GM06990 (cell line): ENCODE measurements at regions not wholly inside any gene's neighbourhood (a gene's known extent, or its start where the extent isn't known, plus 50 kb on each side); places are given as distances from the start of the nearest gene placed in this dataset.

Experiments used
- DNase-seq: peaks from one replicate; pipeline ENCODE4 v3.0.0-alpha.2; 2011; ENCODE audit not compliant: insufficient read length; ENCODE audit errors: extremely low read depth
- H3K27me3 ChIP-seq: replicated peaks from 2 replicates; pipeline ENCODE4 v1.6.0; 2011; ENCODE audit warnings: low read length; ENCODE audit not compliant: control insufficient read depth, insufficient read depth
- H3K36me3 ChIP-seq: 2 replicates; pipeline ENCODE4 v1.5.1; 2011; ENCODE audit warnings: low read length; ENCODE audit not compliant: control insufficient read depth, insufficient read depth
- H3K4me3 ChIP-seq: replicated peaks from 2 replicates; pipeline ENCODE4 v1.5.1; 2011; ENCODE audit warnings: low read depth, mild to moderate bottlenecking, control low read depth, low read length
- TF ChIP-seq, protein P1 (sequence below): IDR thresholded peaks from 2 replicates; pipeline ENCODE4 v1.5.1; 2011; ENCODE audit warnings: low read length, control low read depth, mild to moderate bottlenecking, inconsistent platforms; ENCODE audit not compliant: insufficient read depth, poor library complexity, severe bottlenecking

DNA sequence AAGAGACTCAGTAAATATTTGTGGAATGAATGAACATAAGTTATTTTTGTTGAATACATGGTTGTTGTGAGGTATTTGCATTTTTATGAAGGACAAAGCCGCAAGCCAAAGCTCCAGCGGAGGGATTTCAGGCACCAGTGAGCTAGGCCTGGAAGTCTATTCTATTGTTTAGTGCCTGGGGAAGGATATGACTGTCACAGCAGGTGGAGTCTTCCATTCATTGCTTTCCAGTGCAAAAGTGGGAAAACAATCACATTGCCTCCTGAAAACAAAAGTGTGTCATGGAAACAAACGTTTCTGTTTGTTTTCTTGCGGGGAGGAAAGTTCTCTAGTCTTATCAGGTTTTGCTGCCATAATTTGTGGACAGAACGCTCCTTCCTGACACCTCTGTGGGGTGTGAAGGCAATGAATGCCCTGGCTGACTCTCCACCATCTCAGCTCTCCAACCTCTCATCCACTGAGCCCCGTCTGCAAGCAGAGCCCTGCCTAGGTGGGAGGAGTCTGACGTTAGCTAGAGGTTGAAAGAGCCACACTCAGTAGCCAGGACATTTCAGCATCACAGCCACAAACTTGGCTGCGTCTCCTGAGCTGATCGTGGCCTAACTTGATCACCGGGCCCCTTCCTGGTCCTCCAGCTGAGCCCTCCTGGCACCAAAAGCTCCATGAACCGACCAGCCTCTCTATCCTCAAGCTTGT is 739.1 kb downstream of the MATN1 start:
- H3K4me3 ChIP-seq = no peak overlapping the region
- no peaks in the 10 kb centered on the region for H3K27me3 ChIP-seq
- DNase-seq = no peak
- no peaks in the 10 kb centered on the region for H3K36me3 ChIP-seq
- TF ChIP-seq, protein P1, sequence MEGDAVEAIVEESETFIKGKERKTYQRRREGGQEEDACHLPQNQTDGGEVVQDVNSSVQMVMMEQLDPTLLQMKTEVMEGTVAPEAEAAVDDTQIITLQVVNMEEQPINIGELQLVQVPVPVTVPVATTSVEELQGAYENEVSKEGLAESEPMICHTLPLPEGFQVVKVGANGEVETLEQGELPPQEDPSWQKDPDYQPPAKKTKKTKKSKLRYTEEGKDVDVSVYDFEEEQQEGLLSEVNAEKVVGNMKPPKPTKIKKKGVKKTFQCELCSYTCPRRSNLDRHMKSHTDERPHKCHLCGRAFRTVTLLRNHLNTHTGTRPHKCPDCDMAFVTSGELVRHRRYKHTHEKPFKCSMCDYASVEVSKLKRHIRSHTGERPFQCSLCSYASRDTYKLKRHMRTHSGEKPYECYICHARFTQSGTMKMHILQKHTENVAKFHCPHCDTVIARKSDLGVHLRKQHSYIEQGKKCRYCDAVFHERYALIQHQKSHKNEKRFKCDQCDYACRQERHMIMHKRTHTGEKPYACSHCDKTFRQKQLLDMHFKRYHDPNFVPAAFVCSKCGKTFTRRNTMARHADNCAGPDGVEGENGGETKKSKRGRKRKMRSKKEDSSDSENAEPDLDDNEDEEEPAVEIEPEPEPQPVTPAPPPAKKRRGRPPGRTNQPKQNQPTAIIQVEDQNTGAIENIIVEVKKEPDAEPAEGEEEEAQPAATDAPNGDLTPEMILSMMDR = no peak

DNA sequence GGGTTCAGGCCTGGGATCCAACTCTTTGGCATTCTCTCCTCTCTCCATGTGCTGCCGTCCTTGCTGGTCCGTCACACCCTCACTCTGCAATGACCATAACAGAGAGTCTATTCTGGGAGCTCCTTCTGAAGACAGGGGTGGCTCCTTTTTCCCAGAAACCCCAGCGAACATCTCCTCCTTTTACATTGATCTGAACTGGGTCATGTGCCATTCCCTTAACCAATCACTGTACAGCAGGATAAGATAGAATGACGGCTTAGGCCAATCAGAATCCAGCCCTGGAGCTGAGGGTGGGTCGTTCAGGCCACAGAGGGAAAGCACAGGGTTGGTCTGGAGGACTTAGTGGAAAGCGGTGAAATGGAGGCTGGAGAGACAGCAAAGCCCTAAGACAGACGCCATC is 740.1 kb downstream of the MATN1 start:
- TF ChIP-seq, protein P1 = no peak
- Histone ChIP-seq H3K36me3 (no peaks in the 10 kb centered on the region), H3K27me3 (no peaks in the 10 kb centered on the region), H3K4me3 (no peak overlapping the region)
- no peak for DNase-seq

DNA sequence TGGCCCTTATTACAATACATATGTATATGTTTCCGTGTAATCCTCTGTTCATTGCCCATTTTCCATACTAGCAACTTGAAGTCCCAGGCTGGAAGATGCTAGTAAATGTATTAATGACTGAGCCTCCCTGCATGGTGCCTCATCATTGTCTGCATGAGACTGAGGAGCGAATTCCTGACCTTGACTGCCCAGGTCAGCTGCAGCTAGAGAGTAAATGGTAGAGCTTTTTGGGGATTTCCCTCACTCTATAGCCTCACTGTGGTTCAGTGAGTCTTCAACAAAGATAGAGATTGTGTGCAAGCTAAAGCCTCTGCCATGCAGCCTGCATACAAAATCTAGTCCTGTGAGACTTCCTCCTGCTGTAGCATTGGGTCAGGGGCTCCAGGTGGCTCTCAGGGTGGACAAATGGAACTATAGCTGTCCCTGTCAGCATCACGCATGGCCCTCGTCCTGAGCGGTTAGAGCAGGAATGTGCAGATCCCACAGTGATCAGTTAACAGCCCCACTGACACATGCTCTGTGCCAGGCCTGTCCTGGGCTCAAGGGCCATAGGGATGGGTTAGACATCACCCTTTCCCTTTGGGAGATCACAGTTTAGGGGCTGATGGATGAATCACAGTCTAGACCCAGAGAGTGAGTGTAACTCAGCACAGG is 741.7 kb downstream of the MATN1 start:
- DNase-seq = no peak
- no peak overlapping the region for H3K4me3 ChIP-seq

DNA sequence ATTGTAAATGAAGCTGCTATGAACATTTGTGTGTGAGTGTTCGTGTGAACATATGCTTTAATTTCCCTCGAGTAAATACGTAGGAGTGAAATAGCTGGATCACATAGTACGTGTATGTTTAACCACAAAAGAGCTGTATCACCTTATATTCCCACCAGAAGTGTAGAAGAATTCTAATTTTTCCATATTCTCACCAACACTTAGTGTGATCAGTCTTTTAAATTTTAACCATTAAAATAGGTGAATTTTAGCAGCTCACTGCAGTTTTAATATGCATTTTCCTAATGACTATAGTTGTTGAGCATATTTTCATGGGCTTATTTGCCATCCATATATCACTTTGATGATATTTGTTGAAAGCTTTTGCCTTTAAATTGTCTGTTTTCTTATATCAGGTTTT is 741.2 kb downstream of the PTPRU start:
- H3K27me3 ChIP-seq = no peaks in the 10 kb centered on the region
- DNase-seq = no peak
- TF ChIP-seq, protein P1 = no peak
- H3K36me3 ChIP-seq = no peaks in the 10 kb centered on the region
- no peak overlapping the region for H3K4me3 ChIP-seq

More for the DNA sequence above, 741.7 kb downstream of the MATN1 start:
- H3K36me3 ChIP-seq = no peaks in the 10 kb centered on the region
- TF ChIP-seq, protein P1 = no peak
- H3K27me3 ChIP-seq = no peaks in the 10 kb centered on the region

DNA sequence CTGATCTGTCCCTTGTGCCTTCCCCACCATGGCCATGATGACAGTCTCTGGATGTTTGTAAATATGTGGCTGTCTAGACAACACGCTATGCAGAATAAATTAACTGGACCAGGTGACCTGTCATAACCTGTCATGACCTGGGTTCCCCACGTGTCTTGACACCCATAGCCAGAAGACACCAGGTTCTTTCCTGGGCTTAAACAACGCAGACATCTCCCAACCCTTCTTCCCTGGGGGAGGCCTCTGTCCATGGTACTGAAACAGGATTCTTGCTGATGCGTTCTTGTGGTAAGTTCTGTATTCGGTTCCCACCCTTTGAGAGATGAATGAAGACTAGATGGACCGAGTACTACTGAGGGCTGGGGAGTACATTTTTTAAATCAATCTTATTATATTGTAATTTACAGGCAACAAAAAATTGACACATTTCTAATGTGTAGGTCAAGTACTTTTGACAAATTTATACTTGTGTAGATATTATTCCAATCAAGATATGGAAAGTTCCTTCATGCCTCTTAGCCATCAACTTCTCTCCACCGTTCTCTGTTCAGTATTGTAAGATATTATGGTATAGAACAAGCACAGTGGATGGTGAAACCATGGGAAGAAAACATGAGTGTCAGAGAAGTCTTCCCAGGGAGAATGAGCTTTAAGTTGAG is 738.8 kb downstream of the PTPRU start:
- Histone ChIP-seq H3K36me3 (no peaks in the 10 kb centered on the region), H3K4me3 (no peak overlapping the region), H3K27me3 (no peaks in the 10 kb centered on the region; the same call in 1 of the 2 replicates)
- TF ChIP-seq, protein P1 = no peak
- no peak for DNase-seq
